ENCODE measurements at regions not wholly inside any gene's neighbourhood (a gene's known extent, or its start where the extent isn't known, plus 50 kb on each side); places are given as distances from the start of the nearest gene placed in this dataset.
"Not testable (repeated sequence)": the region's sequence is repeated elsewhere in the genome, so short reads cannot be mapped to it uniquely, and the experiment has no call there.

GRCh38 chr1:149229813-149230212 is 126.5 kb upstream of the NBPF9 start:
- not testable (repeated sequence) for DNase-seq

- DNase-seq: not testable (repeated sequence)
Observed at GRCh38 chr1:149234926-149235914, 131.9 kb upstream of the NBPF9 start.

- not testable (repeated sequence) for DNase-seq
Observed at GRCh38 chr1:149237515-149237914, 134.2 kb upstream of the NBPF9 start.

GRCh38 chr1:149239897-149240508 is 136.7 kb upstream of the NBPF9 start:
- not testable (repeated sequence) for DNase-seq

- not testable (repeated sequence) for DNase-seq
Observed at GRCh38 chr1:149240530-149240929, 137.2 kb upstream of the NBPF9 start.

- not testable (repeated sequence) for DNase-seq
Observed at GRCh38 chr1:149241272-149241671, 137.9 kb upstream of the NBPF9 start.

GRCh38 chr1:149243572-149243971 is 140.2 kb upstream of the NBPF9 start:
- not testable (repeated sequence) for DNase-seq

- not testable (repeated sequence) for DNase-seq
Observed at GRCh38 chr1:149244621-149245020, 141.3 kb upstream of the NBPF9 start.

GRCh38 chr1:149246212-149246611 is 142.9 kb upstream of the NBPF9 start:
- not testable (repeated sequence) for DNase-seq

- DNase-seq: not testable (repeated sequence)
Observed at GRCh38 chr1:149248610-149249009, 145.3 kb upstream of the NBPF9 start.

- DNase-seq: not testable (repeated sequence)
Observed at GRCh38 chr1:149249850-149250467, 146.6 kb upstream of the NBPF9 start.

- DNase-seq: not testable (repeated sequence)
Observed at GRCh38 chr1:149254894-149255847, 151.8 kb upstream of the NBPF9 start.

GRCh38 chr1:149260284-149260683 is 156.9 kb upstream of the NBPF9 start:
- not testable (repeated sequence) for DNase-seq

- DNase-seq: not testable (repeated sequence)
Observed at GRCh38 chr1:149260736-149261340, 157.5 kb upstream of the NBPF9 start.

GRCh38 chr1:149267287-149267686 is 163.9 kb upstream of the NBPF9 start:
- not testable (repeated sequence) for DNase-seq

GRCh38 chr1:149269001-149269702 is 165.8 kb upstream of the NBPF9 start:
- DNase-seq: not testable (repeated sequence)

- DNase-seq: not testable (repeated sequence)
Observed at GRCh38 chr1:149269833-149270232, 166.5 kb upstream of the NBPF9 start.

- DNase-seq: not testable (repeated sequence)
Observed at GRCh38 chr1:149274493-149274892, 171.1 kb upstream of the NBPF9 start.

- DNase-seq: not testable (repeated sequence)
Observed at GRCh38 chr1:149275802-149276201, 172.5 kb upstream of the NBPF9 start.

- not testable (repeated sequence) for DNase-seq
Observed at GRCh38 chr1:149276496-149276895, 173.1 kb upstream of the NBPF9 start.
